Activated T-cell treated with anti-CD3 and anti-CD28 coated beads for 48 hours (primary cell): ENCODE measurements at regions not wholly inside any gene's neighbourhood (a gene's known extent, or its start where the extent isn't known, plus 50 kb on each side); places are given as distances from the start of the nearest gene placed in this dataset.
"Not testable (repeated sequence)": the region's sequence is repeated elsewhere in the genome, so short reads cannot be mapped to it uniquely, and the experiment has no call there.

Experiments
- DNase-seq: peaks from one replicate; pipeline ENCODE4 v3.0.0-alpha.2; 2020; ENCODE audit warnings: low read depth

- DNase-seq = no peak
Observed at GRCh38 chr5:163569284-163569683, 63.9 kb downstream of the MAT2B start.

GRCh38 chr5:163571744-163572143, 66.3 kb downstream of the MAT2B start:
- DNase-seq = no peak

GRCh38 chr5:163574472-163575440, 69.3 kb downstream of the MAT2B start:
- no peak for DNase-seq

GRCh38 chr5:163578652-163579051, 73.2 kb downstream of the MAT2B start:
- DNase-seq = no peak

GRCh38 chr5:163579729-163580128, 74.3 kb downstream of the MAT2B start:
- DNase-seq = no peak

GRCh38 chr5:163580516-163580915, 75.1 kb downstream of the MAT2B start:
- no peak for DNase-seq

GRCh38 chr5:163583491-163584153, 78.2 kb downstream of the MAT2B start:
- DNase-seq = not testable (repeated sequence)

- no peak for DNase-seq
Observed at GRCh38 chr5:163585206-163585605, 79.8 kb downstream of the MAT2B start.

- no peak for DNase-seq
Observed at GRCh38 chr5:163586531-163586956, 81.1 kb downstream of the MAT2B start.

GRCh38 chr5:163594951-163595350, 89.5 kb downstream of the MAT2B start:
- no peak for DNase-seq

- DNase-seq = no peak
Observed at GRCh38 chr5:163595932-163596607, 90.7 kb downstream of the MAT2B start.

GRCh38 chr5:163596608-163597315, 91.3 kb downstream of the MAT2B start:
- no peak for DNase-seq

- no peak for DNase-seq
Observed at GRCh38 chr5:163604013-163604412, 98.6 kb downstream of the MAT2B start.

GRCh38 chr5:163607256-163607655, 101.8 kb downstream of the MAT2B start:
- no peak for DNase-seq

GRCh38 chr5:163608621-163609020, 103.2 kb downstream of the MAT2B start:
- no peak for DNase-seq

- no peak for DNase-seq
Observed at GRCh38 chr5:163609910-163610309, 104.5 kb downstream of the MAT2B start.

GRCh38 chr5:163612358-163613149, 107.1 kb downstream of the MAT2B start:
- DNase-seq = no peak

- no peak for DNase-seq
Observed at GRCh38 chr5:163613150-163613442, 107.7 kb downstream of the MAT2B start.

- no peak for DNase-seq
Observed at GRCh38 chr5:163614787-163615186, 109.4 kb downstream of the MAT2B start.

- no peak for DNase-seq
Observed at GRCh38 chr5:163619273-163619934, 114.0 kb downstream of the MAT2B start.

- no peak for DNase-seq
Observed at GRCh38 chr5:163619951-163620350, 114.5 kb downstream of the MAT2B start.
